T-helper 2 cell treated with Interferon-gamma antibody and Interleukin-4, amounts not matched to agents 5 μg/mL and 100 μg/mL, for 36 hours (primary cell): ENCODE measurements at regions not wholly inside any gene's neighbourhood (a gene's known extent, or its start where the extent isn't known, plus 50 kb on each side); places are given as distances from the start of the nearest gene placed in this dataset.
"Not testable (repeated sequence)": the region's sequence is repeated elsewhere in the genome, so short reads cannot be mapped to it uniquely, and the experiment has no call there.

Source experiments
- DNase-seq: peaks from one replicate; pipeline ENCODE4 v3.0.0; 2021; ENCODE audit warnings: low spot score
- H3K27ac Mint-ChIP-seq: one replicate; pipeline ENCODE4 v1.8.0; 2021; ENCODE audit warnings: mild to moderate bottlenecking, mixed read lengths
- H3K27me3 Mint-ChIP-seq: one replicate; pipeline ENCODE4 v1.8.0; 2021; ENCODE audit warnings: low read depth, mixed read lengths
- H3K36me3 Mint-ChIP-seq: one replicate; pipeline ENCODE4 v1.8.0; 2021; ENCODE audit warnings: low read depth, mixed read lengths
- H3K4me1 Mint-ChIP-seq: one replicate; pipeline ENCODE4 v1.8.0; 2021; ENCODE audit warnings: low read depth, mixed read lengths
- H3K4me3 Mint-ChIP-seq: one replicate; pipeline ENCODE4 v1.8.0; 2022; ENCODE audit warnings: mild to moderate bottlenecking, moderate library complexity, mixed read lengths
- H3K9me3 Mint-ChIP-seq: one replicate; pipeline ENCODE4 v1.8.0; 2021; ENCODE audit warnings: mixed read lengths

GRCh38 chr12:89877671-89878070, 169.0 kb upstream of the ATP2B1 start:
- Mint-ChIP-seq H3K9me3 (peaks cover 6% of the 10 kb centered on the region), H3K4me1 (peaks cover 34% of the 10 kb centered on the region), H3K4me3 (no peak overlapping the region), H3K36me3 (peaks cover 2% of the 10 kb centered on the region), H3K27me3 (peaks cover 3% of the 10 kb centered on the region), H3K27ac (no peak overlapping the region)
- DNase-seq, result no peak

- no peak for DNase-seq
- H3K36me3 Mint-ChIP-seq, result peaks cover 2% of the 10 kb centered on the region
Measured at GRCh38 chr12:89877136-89877535, 168.5 kb upstream of the ATP2B1 start.

DNA sequence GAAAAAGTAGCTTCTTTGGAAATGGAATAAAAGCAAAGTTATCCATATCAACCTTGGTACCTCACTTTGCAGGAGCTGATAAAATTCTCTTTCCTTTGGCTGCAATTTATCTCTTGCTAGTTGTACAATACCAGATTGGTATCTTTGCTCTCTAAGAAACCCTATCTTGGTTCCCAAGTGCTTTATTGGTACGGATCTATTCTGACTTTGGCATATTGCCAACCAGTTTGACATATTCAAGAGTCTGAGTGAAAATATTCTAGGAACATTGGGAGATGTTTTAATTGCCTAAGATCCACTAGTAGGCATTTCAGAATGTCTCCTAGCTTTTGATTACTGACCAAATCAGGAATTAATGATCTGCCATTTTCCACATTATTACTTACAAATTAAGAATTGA, 167.2 kb upstream of the ATP2B1 start:
- DNase-seq, result no peak
- Mint-ChIP-seq H3K9me3 (peaks cover 7% of the 10 kb centered on the region), H3K36me3 (peaks cover 4% of the 10 kb centered on the region), H3K4me1 (peaks cover 18% of the 10 kb centered on the region), H3K27me3 (peaks cover 7% of the 10 kb centered on the region), H3K4me3 (no peak overlapping the region), H3K27ac (no peak overlapping the region)

More at GRCh38 chr12:89877136-89877535, 168.5 kb upstream of the ATP2B1 start:
- H3K4me1 Mint-ChIP-seq, result peaks cover 32% of the 10 kb centered on the region
- no peak overlapping the region for H3K4me3 Mint-ChIP-seq
- H3K9me3 Mint-ChIP-seq, result peaks cover 6% of the 10 kb centered on the region
- H3K27me3 Mint-ChIP-seq, result peaks cover 7% of the 10 kb centered on the region
- H3K27ac Mint-ChIP-seq, result no peak overlapping the region

GRCh38 chr12:89875225-89875624, 166.6 kb upstream of the ATP2B1 start:
- Mint-ChIP-seq H3K4me1 (peaks cover 13% of the 10 kb centered on the region), H3K27me3 (peaks cover 7% of the 10 kb centered on the region), H3K27ac (no peak overlapping the region), H3K36me3 (peaks cover 6% of the 10 kb centered on the region), H3K4me3 (no peak overlapping the region), H3K9me3 (peaks cover 10% of the 10 kb centered on the region)
- DNase-seq, result no peak

GRCh38 chr12:89874146-89874545, 165.5 kb upstream of the ATP2B1 start:
- Mint-ChIP-seq H3K36me3 (peaks cover 7% of the 10 kb centered on the region), H3K9me3 (peaks cover 19% of the 10 kb centered on the region), H3K4me1 (peaks cover 9% of the 10 kb centered on the region), H3K27me3 (peaks cover 7% of the 10 kb centered on the region), H3K4me3 (no peak overlapping the region), H3K27ac (no peak overlapping the region)
- no peak for DNase-seq

- Mint-ChIP-seq H3K27me3 (peaks cover 7% of the 10 kb centered on the region), H3K27ac (no peak overlapping the region), H3K4me3 (no peak overlapping the region), H3K9me3 (peaks cover 19% of the 10 kb centered on the region), H3K4me1 (peaks cover 5% of the 10 kb centered on the region), H3K36me3 (peaks cover 7% of the 10 kb centered on the region)
- no peak for DNase-seq
Measured at GRCh38 chr12:89873745-89874144, 165.1 kb upstream of the ATP2B1 start.

DNA sequence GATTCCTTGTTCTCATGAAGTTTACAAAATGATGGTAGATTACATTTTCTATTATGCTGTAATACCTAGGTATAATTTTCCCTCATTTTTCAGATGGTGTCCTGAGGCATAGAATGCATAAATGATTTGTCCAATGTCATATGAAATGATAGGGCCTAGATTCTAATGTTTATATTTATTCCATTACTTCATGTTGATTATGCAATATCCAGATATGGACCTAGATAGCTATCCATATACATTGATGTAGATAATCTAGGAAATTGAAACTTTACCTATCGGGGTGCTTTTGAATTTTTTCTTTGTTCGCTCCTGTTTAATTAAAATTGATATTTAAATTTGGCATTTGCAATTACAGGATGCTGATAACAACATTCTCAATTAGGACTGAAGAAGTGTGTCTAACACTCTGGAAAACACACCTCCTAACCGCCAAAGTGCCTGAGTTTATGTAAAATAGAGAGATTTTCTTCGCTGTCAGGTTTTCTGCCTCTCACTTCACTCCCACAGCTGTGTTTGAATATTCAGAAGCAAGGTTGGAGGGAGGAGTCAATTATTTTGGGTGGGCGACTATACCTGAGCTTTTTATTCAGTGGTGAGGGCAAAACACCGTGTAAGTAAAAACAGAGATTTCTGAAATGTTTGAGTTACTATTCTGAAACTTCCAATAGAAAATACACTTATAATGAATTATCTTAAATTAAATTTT, 164.4 kb upstream of the ATP2B1 start:
- Mint-ChIP-seq H3K9me3 (peaks cover 19% of the 10 kb centered on the region), H3K4me3 (no peak overlapping the region), H3K36me3 (peaks cover 7% of the 10 kb centered on the region), H3K27me3 (peaks cover 7% of the 10 kb centered on the region), H3K4me1 (peaks cover under 1% of the 10 kb centered on the region), H3K27ac (no peak overlapping the region)
- no peak for DNase-seq

GRCh38 chr12:89870413-89871184, 162.0 kb upstream of the ATP2B1 start:
- no peak for DNase-seq
- no peak overlapping the region for H3K27ac Mint-ChIP-seq
- H3K9me3 Mint-ChIP-seq, result peaks cover 19% of the 10 kb centered on the region
- H3K4me1 Mint-ChIP-seq, result no peaks in the 10 kb centered on the region
- H3K36me3 Mint-ChIP-seq, result peaks cover 7% of the 10 kb centered on the region
- H3K27me3 Mint-ChIP-seq, result peaks cover 4% of the 10 kb centered on the region
- no peak overlapping the region for H3K4me3 Mint-ChIP-seq

- H3K4me3 Mint-ChIP-seq, H3K27me3 Mint-ChIP-seq: not testable (repeated sequence)
- H3K9me3 Mint-ChIP-seq, result peaks cover 30% of the 10 kb centered on the region
Measured at GRCh38 chr12:89867611-89868010, 159.0 kb upstream of the ATP2B1 start.

DNA sequence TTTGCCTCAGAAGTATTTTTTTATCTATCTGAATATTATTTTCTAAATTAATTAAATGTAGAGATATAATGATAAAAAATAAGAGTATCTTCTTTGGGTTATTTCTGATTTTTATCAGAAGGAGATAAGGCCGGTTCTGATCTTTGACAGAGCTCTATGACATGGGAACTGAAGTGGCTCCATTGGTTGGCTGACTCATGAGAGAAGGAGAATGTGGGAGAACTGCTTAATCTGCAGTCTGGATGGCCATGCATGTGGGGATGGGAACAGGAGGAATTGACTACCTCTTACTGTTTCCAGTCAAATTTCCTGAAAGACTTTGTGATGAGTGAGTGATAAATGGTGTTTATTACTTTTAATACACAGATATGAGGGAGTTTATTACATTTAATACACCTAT, 155.8 kb upstream of the ATP2B1 start:
- Mint-ChIP-seq H3K4me1 (peaks cover 31% of the 10 kb centered on the region), H3K4me3 (peak overlapping the region; percentile 1), H3K36me3 (peaks cover 11% of the 10 kb centered on the region), H3K9me3 (peaks cover 18% of the 10 kb centered on the region), H3K27me3 (no peaks in the 10 kb centered on the region), H3K27ac (peak overlapping the region; percentile 58)
- no peak for DNase-seq

More at GRCh38 chr12:89867611-89868010, 159.0 kb upstream of the ATP2B1 start:
- H3K4me1 Mint-ChIP-seq, result peaks cover 19% of the 10 kb centered on the region
- DNase-seq, H3K27ac Mint-ChIP-seq: not testable (repeated sequence)
- H3K36me3 Mint-ChIP-seq, result peaks cover 15% of the 10 kb centered on the region

DNA sequence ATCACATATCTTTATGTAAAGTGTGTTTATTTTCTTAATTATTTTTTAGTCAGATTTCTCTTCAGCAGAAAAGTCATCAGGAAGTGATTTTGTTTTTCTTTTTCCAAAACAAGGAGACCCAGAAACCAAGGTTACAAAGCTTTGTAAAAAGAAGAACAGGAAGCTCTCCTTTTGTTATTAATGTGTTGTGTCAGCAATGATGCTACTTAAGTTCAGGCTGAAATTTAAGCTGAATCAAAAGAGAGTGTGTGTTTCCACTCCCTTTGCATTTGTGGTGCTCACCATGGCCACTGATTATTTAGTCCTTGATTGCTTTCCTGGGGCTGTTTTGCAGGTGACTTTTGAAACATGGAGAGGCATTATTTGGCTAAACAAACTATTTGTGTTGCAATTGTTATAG, 155.3 kb upstream of the ATP2B1 start:
- H3K36me3 Mint-ChIP-seq, result peaks cover 11% of the 10 kb centered on the region
- peaks cover 17% of the 10 kb centered on the region for H3K9me3 Mint-ChIP-seq
- no peak for DNase-seq
- H3K4me1 Mint-ChIP-seq, result peaks cover 34% of the 10 kb centered on the region
- peak overlapping the region; percentile 97 for H3K27ac Mint-ChIP-seq
- H3K4me3 Mint-ChIP-seq, result peak overlapping the region; percentile 83
- H3K27me3 Mint-ChIP-seq, result no peaks in the 10 kb centered on the region

- peak; percentile 64 for DNase-seq
- peak overlapping the region; percentile 97 for H3K27ac Mint-ChIP-seq
- no peaks in the 10 kb centered on the region for H3K27me3 Mint-ChIP-seq
- peaks cover 17% of the 10 kb centered on the region for H3K9me3 Mint-ChIP-seq
- H3K4me3 Mint-ChIP-seq, result peak overlapping the region; percentile 83
- H3K4me1 Mint-ChIP-seq, result peaks cover 38% of the 10 kb centered on the region
- H3K36me3 Mint-ChIP-seq, result peaks cover 11% of the 10 kb centered on the region
Measured at GRCh38 chr12:89863493-89863938, 154.9 kb upstream of the ATP2B1 start.

DNA sequence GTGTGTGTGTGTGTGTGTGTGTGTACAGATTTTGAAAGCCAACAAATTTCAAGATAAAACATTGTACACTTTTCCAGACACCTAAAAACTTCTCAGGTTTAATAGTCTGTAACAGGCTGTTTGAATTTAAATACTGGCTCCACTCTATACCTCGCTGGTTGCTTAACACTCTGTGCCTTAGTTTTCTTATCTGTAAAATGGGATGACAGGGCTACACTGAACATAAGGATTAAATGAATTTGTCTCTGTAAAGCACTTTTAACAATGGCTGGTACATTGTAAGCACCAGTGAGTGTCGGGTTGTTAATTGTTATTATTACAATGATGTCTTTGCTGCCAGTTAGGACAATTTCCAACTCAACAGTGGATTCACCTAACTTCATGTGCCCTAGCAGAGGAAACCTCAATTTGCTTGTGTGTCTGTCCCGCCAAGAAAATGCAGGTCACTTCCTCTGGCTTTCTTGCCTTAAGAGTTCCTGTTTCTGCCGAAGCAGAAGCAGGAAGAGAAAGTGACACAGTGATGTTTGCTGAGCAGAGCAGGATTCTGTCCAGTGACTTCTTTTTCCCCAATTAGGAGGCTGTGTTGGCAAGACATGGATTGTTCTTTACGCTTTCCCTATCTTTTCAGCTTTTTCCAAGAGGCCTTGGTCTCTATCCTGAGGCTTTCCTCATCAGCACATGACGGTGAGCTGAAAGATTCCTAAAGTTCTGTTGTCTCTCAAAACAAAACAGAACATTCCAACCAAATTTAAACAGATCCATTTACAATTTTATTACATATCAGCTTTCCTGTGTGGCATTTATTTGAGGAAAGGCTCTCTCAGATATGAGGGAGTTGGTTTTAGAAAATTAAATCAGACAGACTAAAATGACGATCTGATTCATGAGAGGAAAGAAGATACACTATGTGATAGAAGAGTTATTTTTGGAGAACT, 154.1 kb upstream of the ATP2B1 start:
- H3K27ac Mint-ChIP-seq, result peak overlapping the region; percentile 97
- H3K36me3 Mint-ChIP-seq, result peaks cover 11% of the 10 kb centered on the region
- DNase-seq, result no peak
- H3K4me1 Mint-ChIP-seq, result peaks cover 43% of the 10 kb centered on the region
- peak overlapping the region; percentile 83 for H3K4me3 Mint-ChIP-seq
- no peaks in the 10 kb centered on the region for H3K27me3 Mint-ChIP-seq
- H3K9me3 Mint-ChIP-seq, result peaks cover 17% of the 10 kb centered on the region
